HCT116 (cell line): ENCODE measurements at regions not wholly inside any gene's neighbourhood (a gene's known extent, or its start where the extent isn't known, plus 50 kb on each side); places are given as distances from the start of the nearest gene placed in this dataset.

Experiments
- ATAC-seq: fragments of 200-7000 bp; cut with Tn5 transposase; 2 replicates; pipeline ENCODE4 v1.9.1; 2020; ENCODE audit warnings: mild to moderate bottlenecking, moderate library complexity
- BruUV-seq: library from RNA; stranded (reverse); fragments of 400-500 nt; replicated peaks from 2 replicates; lab custom pipeline; 2021; lab: Mats Ljungman, UMichigan
- CTCF ChIA-PET: fragments of 300-600 bp; sonication (Branson Sonifier 250); formaldehyde crosslinking; loops from one replicate; lab custom pipeline; 2021; ENCODE audit warnings: antibody characterized with exemption; lab: Charles Lee
- POLR2A ChIA-PET: fragments of 300-600, 350-600 bp; sonication (Branson Sonifier 250); formaldehyde crosslinking; loops from one replicate; lab custom pipeline; 2021; ENCODE audit warnings: antibody characterized with exemption; lab: Charles Lee
- RAD21 ChIA-PET, 2 experiments: fragments of 300-600 bp; sonication (Branson Sonifier 250); formaldehyde crosslinking; loops; one replicate each; lab custom pipeline; 2023; ENCODE audit warnings: low total read pairs in 2 of 2; ENCODE audit not compliant: uncharacterized antibody in 2 of 2, unreplicated experiment in 2 of 2, low non-redundant PET in 1 of 2; lab: Charles Lee
- DNase-seq: peaks from one replicate; pipeline ENCODE4 v3.0.0-alpha.2; 2010; ENCODE audit warnings: low read depth, low spot score
- H2AFZ ChIP-seq: fragments of 200-600 bp; shearing (Covaris generic), sonication (generic); 2 replicates; pipeline ENCODE4 v1.6.1; 2017; ENCODE audit warnings: low read depth, mixed run types, mixed read lengths, antibody characterized with exemption, low read length; ENCODE audit not compliant: poor library complexity, severe bottlenecking
- H3K27ac ChIP-seq: 2 replicates; pipeline ENCODE4 v1.5.1; 2012; ENCODE audit warnings: low read depth, low read length
- H3K27me3 ChIP-seq: fragments of 200-600 bp; sonication (generic); 2 replicates; pipeline ENCODE4 v1.6.1; 2016; ENCODE audit warnings: mixed run types, low read length, mixed read lengths; ENCODE audit not compliant: insufficient read depth
- H3K36me3 ChIP-seq, 2 experiments: fragments of 200-500 bp in 1 of 2; fragments of 200-600 bp in 1 of 2; sonication (Bioruptor generic) in 1 of 2; sonication (generic) in 1 of 2; 2 replicates each; pipeline versions ENCODE4 v1.5.1 to v1.6.1; 2014 to 2016; ENCODE audit warnings: low read length in 2 of 2, inconsistent platforms in 1 of 2, mixed read lengths in 1 of 2, mixed run types in 1 of 2; ENCODE audit not compliant: insufficient read depth in 2 of 2, control insufficient read depth in 1 of 2
- H3K4me1 ChIP-seq, 2 experiments: fragments of 200-600 bp in 1 of 2; sonication (generic) in 1 of 2; 2 replicates each; pipeline versions ENCODE4 v1.5.1 to v1.6.1; 2012 to 2017; ENCODE audit warnings: low read length in 2 of 2, inconsistent platforms in 1 of 2, mild to moderate bottlenecking in 1 of 2, mixed read lengths in 1 of 2, mixed run types in 1 of 2, moderate library complexity in 1 of 2; ENCODE audit not compliant: insufficient read depth in 2 of 2, control insufficient read depth in 1 of 2
- H3K4me2 ChIP-seq: fragments of 200-600 bp; sonication (generic); 2 replicates; pipeline ENCODE4 v1.6.1; 2017; ENCODE audit warnings: mixed run types, low read length, mixed read lengths
- H3K4me3 ChIP-seq, 2 experiments: fragments of 200-600 bp in 1 of 2; sonication (generic) in 1 of 2; replicated peaks in 1 of 2; 2 replicates each; pipeline ENCODE4 v1.5.1; 2011 to 2016; ENCODE audit warnings: low read length in 2 of 2, control low read depth in 1 of 2, low read depth in 1 of 2, mild to moderate bottlenecking in 1 of 2, mixed read lengths in 1 of 2, mixed run types in 1 of 2
- H3K79me2 ChIP-seq: fragments of 200-600 bp; sonication (generic); 2 replicates; pipeline ENCODE4 v1.6.1; 2017; ENCODE audit warnings: mild to moderate bottlenecking, mixed run types, low read length, moderate library complexity, mixed read lengths; ENCODE audit not compliant: insufficient read depth
- H3K9ac ChIP-seq: fragments of 200-600 bp; sonication (generic); 2 replicates; pipeline ENCODE4 v1.6.1; 2016; ENCODE audit warnings: low read length, mixed read lengths
- H3K9me2 ChIP-seq: fragments of 200-600 bp; sonication (generic), shearing (Covaris generic); 2 replicates; pipeline ENCODE4 v1.6.1; 2017; ENCODE audit warnings: mixed run types, mild to moderate bottlenecking, moderate library complexity; ENCODE audit not compliant: insufficient read depth
- H3K9me3 ChIP-seq, 2 experiments: fragments of 200-500 bp in 1 of 2; fragments of 200-600 bp in 1 of 2; sonication (Bioruptor generic) in 1 of 2; sonication (generic) in 1 of 2; 2 replicates each; pipeline ENCODE4 v1.6.1; 2014 to 2017; ENCODE audit warnings: low read length in 2 of 2, mixed read lengths in 2 of 2, inconsistent platforms in 1 of 2, low read depth in 1 of 2, mild to moderate bottlenecking in 1 of 2, mixed run types in 1 of 2, moderate library complexity in 1 of 2; ENCODE audit not compliant: control insufficient read depth in 1 of 2, insufficient read depth in 1 of 2
- H4K20me1 ChIP-seq: fragments of 200-600 bp; sonication (generic), shearing (Covaris generic); 2 replicates; pipeline ENCODE4 v1.6.1; 2017; ENCODE audit warnings: mixed run types, mild to moderate bottlenecking, moderate library complexity; ENCODE audit not compliant: insufficient read depth
- CEBPB ChIP-seq: IDR thresholded peaks from 2 replicates; pipeline ENCODE4 v1.6.1; 2012; ENCODE audit warnings: low read depth
- EGR1 ChIP-seq: IDR thresholded peaks from 2 replicates; pipeline ENCODE4 v1.6.1; 2012; ENCODE audit warnings: low read depth
- ELF1 ChIP-seq: IDR thresholded peaks from 2 replicates; pipeline ENCODE4 v1.6.1; 2012; ENCODE audit warnings: low read depth, borderline replicate concordance
- FOSL1 ChIP-seq: IDR thresholded peaks from 2 replicates; pipeline ENCODE4 v1.6.1; 2012; ENCODE audit warnings: low read depth
- RAD21 ChIP-seq: IDR thresholded peaks from 2 replicates; pipeline ENCODE4 v1.6.1; 2012; ENCODE audit warnings: low read depth, mild to moderate bottlenecking
- SIN3A ChIP-seq: IDR thresholded peaks from 2 replicates; pipeline ENCODE4 v1.6.1; 2012; ENCODE audit warnings: low read depth
- SRF ChIP-seq: IDR thresholded peaks from 2 replicates; pipeline ENCODE4 v1.6.1; 2012; ENCODE audit warnings: low read depth
- TCF7L2 ChIP-seq: IDR thresholded peaks from 2 replicates; pipeline ENCODE4 v1.7.0; 2011; ENCODE audit warnings: borderline replicate concordance, inconsistent platforms; ENCODE audit not compliant: insufficient read depth, insufficient read length; ENCODE audit errors: extremely low read depth
- YY1 ChIP-seq: IDR thresholded peaks from 2 replicates; pipeline ENCODE4 v1.6.1; 2011; ENCODE audit warnings: low read length, low read depth, moderate library complexity, mild to moderate bottlenecking; ENCODE audit not compliant: insufficient replicate concordance; ENCODE audit errors: extremely low read depth
- ZBTB33 ChIP-seq: IDR thresholded peaks from 2 replicates; pipeline ENCODE4 v1.6.1; 2011; ENCODE audit warnings: mild to moderate bottlenecking, low read length, moderate library complexity; ENCODE audit not compliant: insufficient replicate concordance; ENCODE audit errors: extremely low read depth
- intact Hi-C: fragments of 100-400 bp; cut with micrococcal nuclease; formaldehyde crosslinking; loops from 2 replicates; pipeline ENCODE4 v1.10.0; 2022
- TF ChIP-seq, protein P1 (sequence below): IDR thresholded peaks from 2 replicates; pipeline ENCODE4 v1.6.1; 2012
- TF ChIP-seq, protein P2 (sequence below): IDR thresholded peaks from 2 replicates; pipeline ENCODE4 v1.6.1; 2012
- TF ChIP-seq, protein P3 (sequence below), 3 experiments: fragments of 200-600 bp in 1 of 3; sonication (generic) in 1 of 3; IDR thresholded peaks in 2 of 3; conservative IDR thresholded peaks in 1 of 3; 2 replicates each; pipeline ENCODE4 v1.5.1; 2012 to 2017; ENCODE audit warnings: low read depth in 2 of 3, low read length in 2 of 3, antibody characterized with exemption in 1 of 3, borderline replicate concordance in 1 of 3, control low read depth in 1 of 3, mild to moderate bottlenecking in 1 of 3, mixed read lengths in 1 of 3, mixed run types in 1 of 3, moderate library complexity in 1 of 3; ENCODE audit not compliant: insufficient read depth in 1 of 3

DNA sequence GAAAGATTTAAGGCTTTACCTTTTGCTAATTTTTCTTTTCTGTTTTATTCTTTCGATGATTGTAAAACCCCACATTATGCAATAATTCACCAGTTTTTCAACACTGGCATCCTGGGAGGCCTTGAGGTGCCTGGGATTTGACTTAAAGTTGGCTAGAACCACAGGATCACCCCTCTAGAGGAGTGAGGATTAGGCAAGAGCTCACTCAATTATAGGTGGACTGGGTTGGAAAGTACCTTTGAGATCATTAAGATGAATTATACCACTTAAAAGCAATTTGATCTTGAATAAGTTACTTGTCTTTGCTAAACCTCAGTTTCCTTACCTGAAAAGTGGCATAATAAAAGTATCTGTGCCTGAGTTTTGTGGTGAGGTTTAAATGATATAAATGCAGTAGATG lies 212.8 kb upstream of the TPRG1 start:
- no peak overlapping the region for H3K4me3 ChIP-seq
- H4K20me1 ChIP-seq, result no peaks in the 10 kb centered on the region
- no peaks in the 10 kb centered on the region for H3K4me1 ChIP-seq
- H3K4me2 ChIP-seq, result no peak overlapping the region
- no peak for ATAC-seq
- BruUV-seq, result no TSS peak
- TF ChIP-seq, protein P1, sequence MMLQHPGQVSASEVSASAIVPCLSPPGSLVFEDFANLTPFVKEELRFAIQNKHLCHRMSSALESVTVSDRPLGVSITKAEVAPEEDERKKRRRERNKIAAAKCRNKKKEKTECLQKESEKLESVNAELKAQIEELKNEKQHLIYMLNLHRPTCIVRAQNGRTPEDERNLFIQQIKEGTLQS, result no peak
- no peak for TF ChIP-seq SRF
- TF ChIP-seq, protein P2, sequence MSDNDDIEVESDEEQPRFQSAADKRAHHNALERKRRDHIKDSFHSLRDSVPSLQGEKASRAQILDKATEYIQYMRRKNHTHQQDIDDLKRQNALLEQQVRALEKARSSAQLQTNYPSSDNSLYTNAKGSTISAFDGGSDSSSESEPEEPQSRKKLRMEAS, result no peak
- TF ChIP-seq YY1, result no peak
- no peak for DNase-seq
- ChIA-PET POLR2A (no interaction called here), RAD21 (no interaction called here), CTCF (no interaction called here)
- H3K79me2 ChIP-seq, result no peaks in the 10 kb centered on the region
- H3K9me2 ChIP-seq, result no peaks in the 10 kb centered on the region
- H3K9me3 ChIP-seq, result no peaks in the 10 kb centered on the region
- H3K27me3 ChIP-seq, result no peaks in the 10 kb centered on the region
- no peaks in the 10 kb centered on the region for H3K36me3 ChIP-seq
- no peak overlapping the region for H3K9ac ChIP-seq
- no peak overlapping the region for H3K27ac ChIP-seq
- no peak overlapping the region for H2AFZ ChIP-seq
- intact Hi-C loops, result loop anchor here (10.0 kb wide), 1 partner anchor 794 kb away; no protein-coding TSS in a partner anchor

- ATAC-seq, result no peak
- POLR2A ChIA-PET, result no interaction called here
- DNase-seq, result no peak
- no peak for TF ChIP-seq TCF7L2
- TF ChIP-seq, protein P2, result no peak
- no peak for TF ChIP-seq FOSL1
- TF ChIP-seq, protein P3, sequence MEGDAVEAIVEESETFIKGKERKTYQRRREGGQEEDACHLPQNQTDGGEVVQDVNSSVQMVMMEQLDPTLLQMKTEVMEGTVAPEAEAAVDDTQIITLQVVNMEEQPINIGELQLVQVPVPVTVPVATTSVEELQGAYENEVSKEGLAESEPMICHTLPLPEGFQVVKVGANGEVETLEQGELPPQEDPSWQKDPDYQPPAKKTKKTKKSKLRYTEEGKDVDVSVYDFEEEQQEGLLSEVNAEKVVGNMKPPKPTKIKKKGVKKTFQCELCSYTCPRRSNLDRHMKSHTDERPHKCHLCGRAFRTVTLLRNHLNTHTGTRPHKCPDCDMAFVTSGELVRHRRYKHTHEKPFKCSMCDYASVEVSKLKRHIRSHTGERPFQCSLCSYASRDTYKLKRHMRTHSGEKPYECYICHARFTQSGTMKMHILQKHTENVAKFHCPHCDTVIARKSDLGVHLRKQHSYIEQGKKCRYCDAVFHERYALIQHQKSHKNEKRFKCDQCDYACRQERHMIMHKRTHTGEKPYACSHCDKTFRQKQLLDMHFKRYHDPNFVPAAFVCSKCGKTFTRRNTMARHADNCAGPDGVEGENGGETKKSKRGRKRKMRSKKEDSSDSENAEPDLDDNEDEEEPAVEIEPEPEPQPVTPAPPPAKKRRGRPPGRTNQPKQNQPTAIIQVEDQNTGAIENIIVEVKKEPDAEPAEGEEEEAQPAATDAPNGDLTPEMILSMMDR (IDR thresholded peaks at IDR 0.05 in 2 of 3, conservative IDR thresholded peaks at IDR 0.05 in 1 of 3; ENCODE audit: borderline replicate concordance in 1 of 3, insufficient read depth in 1 of 3, low read depth in 2 of 3, low read length in 2 of 3), result no peak
- TF ChIP-seq SRF, result no peak
- no peak for TF ChIP-seq CEBPB
- no peak for TF ChIP-seq SIN3A
- no peak for TF ChIP-seq EGR1
- no peak for TF ChIP-seq ELF1
- TF ChIP-seq RAD21, result no peak
- no peak for TF ChIP-seq ZBTB33
These were observed 209.2 kb upstream of the TPRG1 start for GRCh38 chr3:188962253-188963247.

More at GRCh38 chr3:188962253-188963247, 209.2 kb upstream of the TPRG1 start:
- Histone ChIP-seq H2AFZ (no peak overlapping the region), H4K20me1 (no peaks in the 10 kb centered on the region), H3K4me3 (no peak overlapping the region), H3K79me2 (no peaks in the 10 kb centered on the region), H3K9ac (no peak overlapping the region), H3K4me1 (no peaks in the 10 kb centered on the region), H3K9me3 (no peaks in the 10 kb centered on the region), H3K36me3 (no peaks in the 10 kb centered on the region), H3K27ac (no peak overlapping the region), H3K27me3 (no peaks in the 10 kb centered on the region), H3K4me2 (no peak overlapping the region), H3K9me2 (no peaks in the 10 kb centered on the region)
- CTCF ChIA-PET, result interaction anchor here (1.0 kb wide), 1 partner anchor 1222 kb away, joined by 3 read pairs; no protein-coding TSS in a partner anchor
- RAD21 ChIA-PET, result no interaction called here
- intact Hi-C loops, result no loop called here
- BruUV-seq, result no TSS peak
